ENCODE measurements at regions not wholly inside any gene's neighbourhood (a gene's known extent, or its start where the extent isn't known, plus 50 kb on each side); places are given as distances from the start of the nearest gene placed in this dataset.

- no peaks in the 10 kb centered on the region; the same call in 1 of the 2 replicates for H3K9me3 ChIP-seq (ENCODE audit: control insufficient read depth, insufficient read depth, low read length)
- TF ChIP-seq CTCF (IDR thresholded peaks at IDR 0.05; ENCODE audit: low read depth, low read length): no peak
- ChIA-PET CTCF (no interaction called here), POLR2A (no interaction called here)
- H3K4me3 ChIP-seq (ENCODE audit: low read depth, low read length): no peak overlapping the region
- H3K27ac ChIP-seq (ENCODE audit: low read depth, low read length): no peak overlapping the region
- no peaks in the 10 kb centered on the region for H3K27me3 ChIP-seq (ENCODE audit: control insufficient read depth, insufficient read depth, low read length)
- no peak for DNase-seq (ENCODE audit: low read depth, low spot score)
These were observed 54.9 kb upstream of the PCDH8 start for GRCh38 chr13:52903320-52903719.

GRCh38 chr13:52899206-52899605 lies 50.8 kb upstream of the PCDH8 start:
- POLR2A ChIA-PET: no interaction called here
- Histone ChIP-seq H3K9me3 (ENCODE audit: control insufficient read depth, insufficient read depth, low read length) (no peaks in the 10 kb centered on the region; the same call in 1 of the 2 replicates), H3K27me3 (ENCODE audit: control insufficient read depth, insufficient read depth, low read length) (no peaks in the 10 kb centered on the region), H3K4me3 (ENCODE audit: low read depth, low read length) (no peak overlapping the region), H3K27ac (ENCODE audit: low read depth, low read length) (no peak overlapping the region)
- DNase-seq (ENCODE audit: low read depth, low spot score): no peak
- CTCF ChIA-PET: no interaction called here
- no peak for TF ChIP-seq CTCF (IDR thresholded peaks at IDR 0.05; ENCODE audit: low read depth, low read length)

Measured in AG04450 (cell line).